ENCODE measurements at regions not wholly inside any gene's neighbourhood (a gene's known extent, or its start where the extent isn't known, plus 50 kb on each side); places are given as distances from the start of the nearest gene placed in this dataset.

- peak; percentile 28 for DNase-seq (ENCODE audit: low read depth)
Observed at GRCh38 chrX:10021461-10022272, 54.5 kb downstream of the CLDN34 start.

- no peak for DNase-seq (ENCODE audit: low read depth)
Observed at GRCh38 chrX:10022273-10022541, 55.0 kb downstream of the CLDN34 start.

DNA sequence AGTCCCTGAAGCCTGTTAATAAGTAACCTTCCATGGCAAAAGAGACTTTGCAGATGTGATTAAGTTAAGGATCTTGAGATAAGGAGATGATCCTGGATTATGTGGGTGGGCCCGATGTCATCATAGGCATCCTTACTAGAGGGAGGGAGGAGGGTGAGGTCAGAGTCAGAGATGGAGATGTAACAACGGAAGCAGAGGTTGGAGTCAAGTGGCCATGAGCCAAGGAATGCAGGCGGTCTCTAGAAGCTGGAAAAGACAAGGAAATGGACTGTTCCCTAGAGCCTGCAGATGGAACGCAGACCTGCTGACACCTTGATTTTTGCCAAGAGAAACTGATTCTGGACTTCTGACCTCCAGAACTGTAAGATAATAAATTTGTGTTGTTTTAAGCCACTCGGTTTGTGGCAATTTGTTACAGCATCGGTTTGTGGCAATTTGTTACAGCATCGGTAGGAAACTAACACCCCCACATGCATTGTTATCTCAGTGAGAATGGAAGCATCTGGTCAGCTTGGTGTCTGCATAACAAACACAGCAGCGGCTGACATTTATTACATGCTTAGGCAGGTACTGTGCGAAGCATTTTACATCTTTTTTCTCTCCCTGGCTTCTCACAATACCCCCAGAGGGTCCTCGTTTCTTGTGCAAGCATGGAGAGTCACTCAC is 55.6 kb downstream of the CLDN34 start:
- DNase-seq (ENCODE audit: low read depth): peak; percentile 21

GRCh38 chrX:10023821-10024220 is 56.7 kb downstream of the CLDN34 start:
- DNase-seq (ENCODE audit: low read depth): no peak

DNA sequence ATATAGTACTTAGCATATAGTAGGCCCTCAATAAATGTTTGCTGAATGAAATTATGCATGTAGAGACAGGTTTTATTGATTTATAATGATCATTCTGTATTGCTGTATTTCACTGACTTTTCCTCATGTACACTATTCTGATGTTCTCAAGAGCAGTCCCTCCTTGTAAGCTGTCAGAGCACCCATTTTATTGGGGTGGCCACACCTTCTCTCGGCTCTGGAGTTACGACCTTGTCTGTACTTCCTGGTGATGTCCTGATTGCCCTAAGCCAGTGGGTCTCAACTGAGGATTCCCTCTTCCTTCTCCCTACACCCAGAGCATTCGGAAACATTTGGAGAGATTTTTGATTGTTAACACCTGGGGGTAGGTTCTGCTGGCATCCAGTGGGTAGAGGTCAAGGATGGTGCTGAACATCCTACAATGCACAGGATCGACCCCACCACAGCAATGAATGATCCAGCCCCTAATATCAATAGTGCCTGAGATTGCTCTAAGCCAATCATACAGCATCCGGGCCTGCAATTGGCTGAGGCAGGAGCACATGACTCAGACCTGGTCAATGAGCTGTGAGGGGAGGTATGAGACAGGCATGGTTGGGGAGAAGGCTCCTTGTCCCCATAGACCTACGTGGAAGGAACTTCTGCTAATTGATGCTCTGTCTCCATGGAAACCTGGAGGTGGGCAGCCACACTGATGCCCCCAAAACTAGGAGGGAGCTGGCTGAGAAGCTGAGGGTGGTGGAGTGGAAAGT is 58.8 kb downstream of the CLDN34 start:
- DNase-seq (ENCODE audit: low read depth): no peak

DNA sequence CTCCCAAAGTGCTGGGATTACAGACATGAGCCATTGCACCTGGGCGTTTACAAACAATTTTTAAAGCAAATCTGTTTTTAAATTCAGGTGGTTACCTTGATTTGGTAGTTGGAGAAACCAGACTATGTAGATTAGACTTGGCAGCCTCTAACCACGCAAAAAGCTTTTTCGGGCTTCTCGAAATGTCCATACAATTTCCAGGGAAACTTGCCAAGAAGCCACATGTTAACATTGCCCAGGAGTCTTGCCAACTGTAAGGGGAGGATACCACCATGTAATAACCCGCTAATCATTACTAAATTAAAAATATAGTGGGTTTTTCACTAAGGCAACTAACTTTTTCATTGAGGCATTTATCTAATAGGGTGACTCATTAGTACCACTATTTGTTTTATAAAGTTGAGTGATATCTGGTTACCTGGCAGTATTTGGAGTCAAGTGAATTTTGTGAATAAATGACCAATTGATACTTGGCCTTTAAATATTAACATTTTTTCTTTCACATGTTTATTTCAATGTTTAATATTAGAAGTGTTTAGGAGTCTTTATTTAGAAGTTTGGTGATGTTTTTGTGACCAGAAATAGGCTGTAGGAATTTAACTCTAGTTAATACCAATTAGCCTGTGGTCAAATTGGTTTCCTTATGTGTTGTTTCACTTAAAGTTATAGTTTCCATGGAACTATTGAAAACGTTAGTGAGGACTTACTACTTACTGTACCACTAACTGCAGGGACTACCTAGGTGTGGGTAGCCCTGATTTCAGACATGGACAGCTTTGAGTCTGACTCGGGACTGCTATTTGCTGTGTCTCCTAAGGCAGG is 61.3 kb downstream of the CLDN34 start:
- no peak for DNase-seq (ENCODE audit: low read depth)

DNA sequence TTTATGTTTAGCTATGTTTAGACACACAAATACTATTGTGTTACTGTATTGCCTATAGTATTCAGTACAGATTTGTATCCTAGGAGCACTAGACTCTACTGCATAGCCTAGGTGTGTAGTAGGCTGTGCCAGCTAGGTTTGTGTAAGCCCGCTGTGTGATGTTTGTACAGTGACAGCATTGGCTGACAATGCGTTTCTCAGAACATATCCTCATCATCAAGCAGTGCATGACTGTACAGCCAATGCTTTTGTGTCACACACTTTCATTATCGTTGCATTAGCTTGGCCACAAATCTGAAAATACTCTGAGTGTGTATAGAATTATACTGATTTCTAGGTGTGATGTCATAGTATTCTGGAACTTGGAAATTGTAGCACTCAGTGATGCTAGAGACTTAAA is 63.4 kb downstream of the CLDN34 start:
- DNase-seq (ENCODE audit: low read depth): no peak

DNA sequence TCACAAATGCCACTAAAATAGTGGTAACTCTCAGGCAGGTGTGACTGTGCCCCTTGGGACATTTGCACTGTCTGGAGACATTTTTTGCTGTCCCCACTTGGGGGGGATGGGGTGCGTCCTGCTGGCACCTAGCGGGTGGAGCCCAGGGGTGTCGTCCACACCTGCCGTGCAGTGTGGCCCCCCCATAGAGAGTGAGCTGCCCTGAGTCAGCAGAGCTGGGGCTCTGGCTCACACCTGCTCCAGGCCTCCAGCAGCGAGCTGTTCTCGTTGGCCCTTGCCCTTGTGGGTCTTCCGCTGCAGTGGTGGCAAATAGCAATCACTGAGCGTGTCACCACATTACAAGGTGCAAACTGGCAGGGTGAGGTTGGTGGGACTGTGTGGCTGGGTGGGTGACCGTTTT is 64.6 kb downstream of the CLDN34 start:
- DNase-seq (ENCODE audit: low read depth): no peak

DNA sequence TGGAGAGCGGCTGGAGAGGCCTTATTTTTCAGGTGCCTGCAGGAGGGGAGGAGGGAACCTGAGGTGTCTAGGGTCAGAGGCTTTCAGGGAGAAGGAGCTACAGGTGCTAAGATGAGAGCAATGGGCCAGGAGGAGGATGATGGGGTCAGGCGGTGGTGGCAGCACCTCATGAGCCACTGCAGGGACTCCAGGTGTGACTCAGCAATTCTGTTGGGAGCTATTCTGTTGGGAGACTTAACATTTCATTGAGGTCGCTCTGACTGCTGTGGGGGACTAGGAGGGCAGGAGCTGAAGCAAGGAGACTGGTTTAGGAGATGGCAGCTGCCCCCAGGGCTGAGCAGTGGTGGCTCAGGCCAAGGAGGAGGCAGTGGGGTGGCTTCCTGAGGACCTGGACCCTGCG is 65.0 kb downstream of the CLDN34 start:
- DNase-seq (ENCODE audit: low read depth): no peak

GRCh38 chrX:10033375-10034007 is 66.3 kb downstream of the CLDN34 start:
- no peak for DNase-seq (ENCODE audit: low read depth)

DNA sequence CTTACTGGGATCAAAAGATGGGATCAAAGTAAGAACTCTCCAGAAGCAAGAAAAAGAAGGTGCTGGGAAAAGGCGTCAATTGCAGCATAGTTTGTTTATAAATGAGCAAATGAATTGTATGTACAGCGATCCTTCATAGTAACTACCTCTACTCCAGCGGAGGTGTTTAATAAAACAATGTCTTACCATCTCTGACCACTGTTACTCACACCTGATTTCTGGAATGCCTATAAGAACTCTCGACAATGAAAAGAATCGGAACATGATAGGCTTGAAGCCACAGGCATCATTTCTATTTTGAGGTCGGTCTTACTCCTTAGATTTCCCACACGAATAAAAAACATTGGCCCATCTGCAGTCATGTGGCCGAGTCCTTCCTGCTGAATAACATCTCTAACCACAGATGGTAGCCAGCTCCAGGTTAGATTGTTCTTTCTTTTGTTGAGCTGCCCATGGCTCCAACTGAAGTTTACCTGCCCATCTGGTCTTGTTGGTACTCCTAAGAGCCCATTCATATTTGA is 67.6 kb downstream of the CLDN34 start:
- DNase-seq (ENCODE audit: low read depth): no peak

- DNase-seq (ENCODE audit: low read depth): no peak
Observed at GRCh38 chrX:10038585-10038984, 71.4 kb downstream of the CLDN34 start.

- peak; percentile 20 for DNase-seq (ENCODE audit: low read depth)
Observed at GRCh38 chrX:10039821-10040793, 72.9 kb downstream of the CLDN34 start.

DNA sequence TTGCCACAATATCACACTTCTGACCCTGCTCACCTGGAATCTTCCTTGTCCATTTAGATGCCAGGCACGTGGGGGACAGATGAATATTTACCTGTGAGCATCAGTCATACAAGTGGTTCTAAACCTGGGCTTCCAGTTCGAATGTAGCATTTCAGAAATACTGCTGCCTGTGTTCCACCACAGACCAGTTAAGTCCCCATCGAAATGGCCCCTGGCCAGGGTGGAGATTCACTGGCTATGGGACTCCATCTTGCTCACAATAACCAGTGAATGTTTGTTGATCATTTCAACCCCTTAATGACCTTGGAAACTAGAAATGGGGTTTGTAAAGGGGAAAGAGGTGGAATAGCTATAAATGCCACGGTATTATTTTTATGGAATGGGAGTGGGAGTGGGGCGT is 73.8 kb downstream of the CLDN34 start:
- DNase-seq (ENCODE audit: low read depth): no peak

- no peak for DNase-seq (ENCODE audit: low read depth)
Observed at GRCh38 chrX:10041383-10041782, 74.2 kb downstream of the CLDN34 start.

DNA sequence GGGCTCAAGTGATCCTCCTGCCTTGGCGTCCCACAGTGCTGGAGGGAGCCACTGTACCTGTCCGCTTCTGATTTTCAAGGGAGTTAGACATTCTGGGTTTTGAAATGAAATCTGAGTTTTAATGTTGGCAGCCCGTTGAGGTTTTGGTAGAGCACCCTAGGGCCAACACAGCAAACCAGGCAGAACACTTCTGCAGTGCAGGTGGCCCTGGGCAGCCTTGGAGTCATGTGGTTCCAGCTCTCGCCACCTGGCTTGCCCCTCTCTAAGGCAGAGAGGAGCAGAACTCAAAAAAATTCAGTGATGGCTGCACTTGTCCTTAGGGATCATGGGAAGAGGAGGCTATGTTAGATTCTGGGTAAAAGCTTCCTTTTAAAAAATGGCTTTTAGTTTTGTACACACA is 74.9 kb downstream of the CLDN34 start:
- DNase-seq (ENCODE audit: low read depth): no peak

DNA sequence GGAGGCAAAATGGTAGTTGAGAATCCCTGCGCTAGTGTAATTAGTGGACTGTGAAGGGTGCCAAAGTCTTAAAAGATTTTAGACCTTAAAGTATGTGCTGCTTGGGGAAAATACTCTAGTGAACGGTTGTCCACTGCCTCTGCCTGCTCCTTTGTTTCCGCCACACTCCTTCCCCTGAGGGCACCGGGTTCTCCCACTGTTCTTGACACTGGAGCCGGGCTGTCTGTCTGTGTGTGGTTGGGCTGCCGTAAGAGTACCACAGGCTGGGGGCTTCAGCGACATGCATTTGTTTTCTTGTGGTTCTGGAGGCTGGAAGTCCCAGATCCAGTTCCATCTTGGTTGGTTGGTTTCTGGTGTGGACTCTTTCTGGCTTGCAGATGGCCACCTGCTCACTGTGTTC is 76.2 kb downstream of the CLDN34 start:
- no peak for DNase-seq (ENCODE audit: low read depth)

- DNase-seq (ENCODE audit: low read depth): no peak
Observed at GRCh38 chrX:10044021-10044420, 76.9 kb downstream of the CLDN34 start.

DNA sequence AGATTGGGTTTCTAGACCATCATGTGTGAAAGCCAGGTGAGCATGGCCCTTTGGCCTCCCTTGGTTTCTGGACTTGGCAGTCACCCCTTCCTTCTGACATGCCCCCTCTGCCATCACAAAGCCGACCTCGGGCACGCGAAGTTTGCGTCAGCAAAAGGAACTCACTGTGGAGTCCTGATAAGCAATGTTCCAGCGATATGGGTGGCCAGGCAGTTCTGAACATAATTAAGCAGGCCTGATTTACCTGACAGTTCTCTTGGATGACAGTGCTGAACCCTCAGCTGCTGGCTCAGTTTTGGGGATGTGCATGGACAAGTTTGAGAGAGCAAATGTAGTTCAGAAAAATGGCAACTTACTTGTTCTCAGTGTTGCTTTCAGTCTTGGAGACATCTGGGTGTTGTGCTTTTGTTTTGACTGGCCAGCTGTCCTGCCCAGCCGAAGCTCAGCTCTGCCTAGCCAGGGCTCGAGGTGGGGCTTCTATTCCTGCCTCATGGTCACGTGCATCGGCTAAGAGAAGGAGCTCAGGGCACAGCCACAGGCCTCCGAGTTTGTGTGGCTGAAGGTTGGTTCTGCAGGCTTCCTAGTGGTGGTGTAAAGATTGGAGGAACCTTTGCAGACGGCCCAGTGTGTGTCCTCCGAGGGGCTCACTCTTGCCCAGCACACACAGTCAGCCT is 78.3 kb downstream of the CLDN34 start:
- no peak for DNase-seq (ENCODE audit: low read depth)
